NCI-H128 (cell line): ENCODE measurements at regions not wholly inside any gene's neighbourhood (a gene's known extent, or its start where the extent isn't known, plus 50 kb on each side); places are given as distances from the start of the nearest gene placed in this dataset.

Experiments used
- DNase-seq: peaks from one replicate; lab custom pipeline; 2025; ENCODE audit not compliant: unreplicated experiment; lab: John Stamatoyannopoulos, UW

DNA sequence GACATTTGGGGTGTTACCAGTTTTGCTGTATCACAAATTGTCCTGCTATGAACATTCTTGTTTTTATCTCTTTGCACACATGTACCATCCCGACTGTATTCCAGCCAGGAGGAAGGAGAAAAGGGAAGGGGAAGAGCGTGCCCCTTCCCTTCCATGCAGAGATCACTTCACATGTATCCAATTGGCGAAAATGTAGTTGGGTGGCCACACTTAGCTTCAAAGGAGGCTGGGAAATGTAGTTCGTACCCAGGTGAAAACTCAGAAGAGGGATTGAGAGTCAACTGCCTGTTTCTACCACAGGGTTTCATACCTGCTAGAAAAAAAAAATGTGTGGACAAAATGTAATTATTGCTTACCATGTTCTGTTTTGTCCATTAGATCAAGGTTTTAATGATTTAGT, 189.1 kb upstream of the PELI2 start:
- DNase-seq = no peak

DNA sequence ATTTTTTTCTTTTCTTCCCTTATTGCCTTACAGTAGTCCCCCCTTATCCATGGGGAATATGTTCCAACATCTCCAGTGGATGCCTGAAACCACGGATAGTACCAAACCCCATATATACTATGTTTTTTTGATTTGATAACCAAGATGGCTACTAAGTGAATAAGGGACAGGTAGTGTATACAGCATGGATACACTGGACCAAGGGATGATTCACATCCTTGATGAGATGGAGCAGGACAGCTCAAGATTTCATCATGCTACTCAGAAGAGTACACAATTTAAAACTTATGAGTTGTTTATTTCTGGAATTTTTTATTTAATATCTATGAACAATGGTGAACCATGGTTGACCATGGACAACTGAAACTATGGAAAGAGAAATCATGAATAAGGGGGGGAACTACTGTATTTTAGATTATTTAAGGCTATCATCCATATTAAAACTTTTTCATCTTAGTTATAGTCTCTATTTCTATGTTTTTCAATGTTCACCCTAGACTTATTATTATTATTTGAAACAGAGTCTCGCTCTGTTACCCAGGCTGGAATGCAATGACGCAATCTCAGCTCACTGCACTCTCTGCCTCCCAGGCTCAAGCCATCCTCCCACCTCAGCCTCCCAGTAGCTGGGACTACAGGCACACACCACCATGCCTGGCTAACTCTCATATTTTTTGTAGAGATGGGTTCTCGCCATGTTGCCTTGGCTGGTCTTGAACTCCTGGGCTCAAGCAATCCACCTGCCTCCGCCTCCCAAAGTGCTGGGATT, 188.0 kb upstream of the PELI2 start:
- DNase-seq = no peak

DNA sequence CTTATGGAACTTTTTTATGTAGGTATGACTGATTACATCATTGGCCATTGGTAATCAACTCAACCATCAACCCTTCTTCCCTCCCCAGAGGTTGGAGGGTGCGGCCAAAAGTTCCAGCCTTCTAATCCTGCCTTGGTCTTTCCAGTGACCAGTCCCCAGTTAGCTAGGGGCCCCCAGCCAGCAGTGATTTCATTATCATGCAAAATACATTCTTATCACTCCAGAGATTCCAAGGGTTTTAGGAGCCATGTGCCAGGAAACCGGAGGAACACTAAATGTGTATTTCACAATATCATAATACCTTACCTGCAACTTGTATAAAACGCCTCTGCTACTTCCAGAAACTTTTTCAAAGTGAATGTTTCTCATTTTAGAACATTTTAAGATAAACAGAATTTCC, 181.5 kb upstream of the PELI2 start:
- DNase-seq = no peak

DNA sequence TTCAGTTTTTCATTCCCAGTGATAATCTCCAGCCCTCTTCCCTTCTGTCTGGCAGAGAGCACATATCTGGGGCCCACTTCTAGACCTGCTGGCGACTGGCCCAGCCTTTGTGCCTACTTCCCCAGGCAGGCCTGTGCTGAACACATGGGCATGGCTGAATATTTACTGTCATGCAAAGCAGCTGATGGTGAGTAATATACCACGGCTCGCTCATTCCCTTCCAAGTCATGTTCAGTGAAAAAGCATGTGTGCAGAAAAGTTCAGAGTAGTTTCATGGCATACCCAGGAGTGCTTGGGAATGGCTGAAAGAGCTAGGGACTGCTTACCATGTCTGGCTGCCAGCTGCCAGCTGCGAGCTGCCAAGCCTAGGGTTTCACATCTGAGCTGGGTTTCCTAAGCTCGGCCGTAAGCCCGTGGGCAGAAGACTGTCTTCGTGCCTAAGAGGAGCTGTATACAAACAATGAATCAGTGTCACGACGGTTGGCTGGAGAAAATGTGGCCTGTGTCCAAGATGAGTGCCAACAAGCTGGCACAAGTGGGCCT, 179.9 kb upstream of the PELI2 start:
- no peak for DNase-seq

GRCh38 chr14:55942076-55942654, 176.0 kb upstream of the PELI2 start:
- DNase-seq = no peak

GRCh38 chr14:55942826-55943225, 175.4 kb upstream of the PELI2 start:
- DNase-seq = no peak

- DNase-seq = no peak
Measured at GRCh38 chr14:55944757-55945156, 173.5 kb upstream of the PELI2 start.

- no peak for DNase-seq
Measured at GRCh38 chr14:55946231-55946630, 172.0 kb upstream of the PELI2 start.

- no peak for DNase-seq
Measured at GRCh38 chr14:55948399-55948798, 169.8 kb upstream of the PELI2 start.

- no peak for DNase-seq
Measured at GRCh38 chr14:55949708-55950107, 168.5 kb upstream of the PELI2 start.

DNA sequence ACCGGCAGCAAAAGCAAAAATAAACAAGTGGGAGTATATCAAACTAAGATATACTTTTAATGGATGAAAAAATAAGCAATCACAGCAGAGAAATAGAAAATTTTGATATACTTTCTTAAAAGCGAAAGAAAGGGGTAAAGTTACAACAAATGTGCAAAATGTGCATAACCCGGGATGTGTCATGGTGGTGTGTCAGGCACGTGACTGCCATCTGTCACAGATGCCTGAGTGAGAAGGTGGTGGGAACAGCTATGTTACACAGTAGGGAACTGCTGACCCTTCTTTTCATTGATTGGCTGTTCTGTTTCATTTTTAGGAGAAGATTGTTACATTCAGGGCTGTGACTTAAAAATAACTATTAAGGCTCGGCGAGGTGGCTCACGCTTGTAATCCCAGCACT, 168.1 kb upstream of the PELI2 start:
- DNase-seq = no peak

DNA sequence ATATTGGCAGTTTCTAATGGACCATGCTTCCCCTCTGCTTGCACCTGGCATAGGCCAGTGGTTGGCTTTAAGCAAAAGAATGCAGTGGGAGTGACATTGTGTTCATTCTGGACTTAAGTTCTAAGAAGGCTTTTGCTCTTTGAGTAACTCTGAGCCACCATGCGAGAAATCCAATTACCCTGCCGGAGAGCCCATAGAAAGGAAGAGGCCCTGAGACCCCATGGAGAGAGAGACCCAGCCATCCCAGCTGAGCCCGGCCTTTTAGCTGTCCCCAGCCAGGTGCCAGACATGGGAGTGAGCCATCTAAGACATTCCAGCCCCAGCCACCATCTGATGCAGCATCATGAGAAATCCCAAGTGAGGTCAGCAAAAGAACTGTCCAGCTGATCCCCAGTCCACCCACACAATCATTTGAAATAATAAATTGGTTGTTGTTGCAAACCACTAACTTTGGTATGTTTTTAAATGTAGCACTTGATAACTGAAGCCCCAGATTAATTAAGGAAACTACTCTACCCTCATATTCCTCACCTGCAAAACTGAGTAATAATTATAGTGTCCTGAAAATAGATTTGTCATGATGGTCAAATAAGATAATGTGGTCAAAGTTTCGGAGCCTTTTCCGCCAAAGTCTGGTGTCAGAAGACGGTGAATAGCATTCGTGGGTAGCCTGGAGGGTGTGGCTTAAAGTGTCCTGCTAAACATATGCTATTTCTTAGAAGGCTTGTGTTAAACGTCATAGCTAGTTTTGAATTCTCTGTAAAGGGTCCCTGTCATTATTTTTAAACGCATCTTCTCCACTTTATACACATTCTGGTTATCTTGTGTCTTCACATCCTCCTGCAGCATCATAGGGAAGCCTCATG, 166.6 kb upstream of the PELI2 start:
- DNase-seq = no peak

DNA sequence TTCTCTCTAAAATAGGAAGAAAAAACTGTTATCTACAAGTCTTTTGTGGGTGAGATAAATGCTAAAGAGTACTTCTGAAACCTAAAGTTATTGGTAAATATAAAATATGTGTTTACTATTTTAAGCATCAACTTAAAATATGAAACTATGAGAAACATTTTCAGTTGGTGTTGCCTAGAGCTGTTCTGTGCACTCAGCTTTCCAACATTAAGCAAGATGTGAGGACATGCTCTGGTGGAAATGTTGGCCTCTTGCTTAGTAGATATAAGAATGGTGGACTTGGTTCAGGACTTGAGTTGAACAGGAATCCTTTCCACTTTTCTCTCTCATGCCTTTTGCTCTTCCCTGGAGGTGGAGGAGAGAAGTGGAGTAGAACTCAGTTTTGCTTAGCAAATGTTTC, 164.1 kb upstream of the PELI2 start:
- DNase-seq = no peak

GRCh38 chr14:55955175-55955574, 163.0 kb upstream of the PELI2 start:
- DNase-seq = no peak

DNA sequence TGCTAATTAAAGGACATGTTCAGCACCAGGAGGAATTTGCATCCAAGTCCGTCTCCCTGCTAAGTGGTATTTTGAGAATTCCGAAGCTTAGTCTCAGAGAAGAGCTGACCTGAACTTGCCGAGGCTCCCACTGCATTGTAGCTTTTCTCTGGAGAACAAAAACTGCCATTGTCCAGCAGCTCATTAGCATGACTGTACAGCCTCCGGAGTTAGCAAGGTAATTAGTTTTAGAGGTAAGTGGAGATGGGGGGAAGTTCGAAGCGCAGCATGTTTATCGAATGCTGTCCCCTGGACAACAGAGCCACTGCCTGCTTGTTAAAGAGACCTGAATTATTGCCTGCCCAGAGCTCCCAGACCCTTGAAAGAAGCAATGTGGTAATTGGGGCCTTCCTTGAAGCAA, 160.3 kb upstream of the PELI2 start:
- no peak for DNase-seq

DNA sequence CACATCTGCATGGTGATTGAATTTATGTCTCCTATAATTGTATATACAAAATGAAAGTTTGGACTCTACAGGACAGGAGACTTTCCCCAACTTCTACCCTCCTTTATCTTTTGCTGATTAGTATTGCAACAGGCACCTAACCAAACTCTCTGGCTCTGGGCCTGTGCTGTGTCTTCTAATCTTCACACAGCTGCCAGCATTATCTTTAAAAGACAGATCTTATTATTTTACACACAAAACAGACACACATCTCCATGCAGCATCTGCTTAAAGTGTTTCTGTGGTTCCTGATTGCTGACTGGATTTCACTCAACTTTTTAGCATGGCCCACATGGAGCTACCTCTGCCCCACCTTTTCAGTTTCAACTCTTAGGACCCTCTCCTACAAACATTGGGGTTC, 154.9 kb upstream of the PELI2 start:
- DNase-seq = no peak

- DNase-seq = no peak
Measured at GRCh38 chr14:55964091-55964490, 154.1 kb upstream of the PELI2 start.

DNA sequence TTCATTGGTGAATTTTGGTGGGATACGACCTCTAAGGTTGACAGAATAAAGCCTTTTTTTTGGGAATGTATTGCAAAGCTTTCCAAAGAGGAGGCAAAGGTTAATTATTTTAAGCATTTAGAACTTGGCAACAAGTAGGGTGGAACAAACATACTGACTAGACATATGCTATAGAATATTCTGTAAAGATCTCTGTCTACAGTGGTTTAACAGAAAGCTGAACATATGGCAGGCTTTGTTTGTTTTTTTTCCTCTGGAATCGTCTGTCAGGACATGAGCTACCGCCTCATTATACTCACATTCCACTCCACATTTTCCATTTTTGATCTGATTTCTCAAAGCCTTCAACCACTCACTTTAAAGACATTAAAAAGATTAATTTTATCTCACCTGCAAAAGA, 153.4 kb upstream of the PELI2 start:
- no peak for DNase-seq

- no peak for DNase-seq
Measured at GRCh38 chr14:55965851-55966250, 152.4 kb upstream of the PELI2 start.

- DNase-seq = no peak
Measured at GRCh38 chr14:55968741-55969140, 149.5 kb upstream of the PELI2 start.

- no peak for DNase-seq
Measured at GRCh38 chr14:55973285-55973800, 144.9 kb upstream of the PELI2 start.
